H1 (cell line): ENCODE measurements at regions not wholly inside any gene's neighbourhood (a gene's known extent, or its start where the extent isn't known, plus 50 kb on each side); places are given as distances from the start of the nearest gene placed in this dataset.

Experiments
- CTCF ChIA-PET: fragments of 300-600 bp; sonication (Branson Sonifier 250); formaldehyde crosslinking; loops from one replicate; lab custom pipeline; 2021; ENCODE audit not compliant: partially characterized antibody; lab: Charles Lee
- POLR2A ChIA-PET: fragments of 300-600 bp; sonication (Branson Sonifier 250); formaldehyde crosslinking; loops from one replicate; lab custom pipeline; 2021; ENCODE audit warnings: inconsistent platforms; ENCODE audit not compliant: partially characterized antibody; lab: Charles Lee
- DNase-seq, 2 experiments: peaks; one replicate each; pipeline versions ENCODE4 v3.0.0 to v3.0.0-alpha.2; 2010 to 2022; ENCODE audit warnings: low spot score in 2 of 2, low read depth in 1 of 2, mixed read lengths in 1 of 2
- FAIRE-seq: peaks from 2 replicates; lab custom pipeline; 2011; peaks lifted over from hg19 to GRCh38; lab: Jason Lieb, UNC
- H2AFZ ChIP-seq: 2 replicates; pipeline ENCODE4 v1.8.1; 2012; ENCODE audit warnings: low read length, inconsistent platforms
- H2AK5ac ChIP-seq: 2 replicates; pipeline ENCODE4 v1.6.1; 2013; ENCODE audit warnings: low read depth, low read length
- H2BK120ac ChIP-seq: replicated peaks from 2 replicates; pipeline ENCODE3; 2013; ENCODE audit warnings: low read depth, low read length, inconsistent platforms
- H2BK12ac ChIP-seq: 2 replicates; pipeline ENCODE4 v1.6.1; 2013; ENCODE audit warnings: low read depth, low read length
- H2BK15ac ChIP-seq: 2 replicates; pipeline ENCODE4 v1.6.1; 2013; ENCODE audit warnings: low read length
- H2BK20ac ChIP-seq: 2 replicates; pipeline ENCODE4 v1.6.1; 2013; ENCODE audit warnings: low read length
- H2BK5ac ChIP-seq: 2 replicates; pipeline ENCODE4 v1.6.1; 2013; ENCODE audit warnings: low read depth, low read length
- H3K14ac ChIP-seq: 2 replicates; pipeline ENCODE4 v1.6.1; 2013; ENCODE audit warnings: inconsistent platforms; ENCODE audit not compliant: insufficient read length
- H3K18ac ChIP-seq: 2 replicates; pipeline ENCODE4 v1.6.1; 2013; ENCODE audit warnings: low read length; ENCODE audit errors: extremely low read depth
- H3K23ac ChIP-seq: 2 replicates; pipeline ENCODE4 v1.6.1; 2013; ENCODE audit warnings: inconsistent platforms; ENCODE audit not compliant: insufficient read length
- H3K23me2 ChIP-seq: 2 replicates; pipeline ENCODE4 v1.6.1; 2013; ENCODE audit warnings: low read depth, low read length
- H3K27ac ChIP-seq: 2 replicates; pipeline ENCODE4 v1.6.1; 2011; ENCODE audit warnings: low read depth, low read length, inconsistent platforms
- H3K27me3 ChIP-seq, 4 experiments: replicated peaks in 1 of 4; 1 replicate in 1 of 4; 2 replicates in 3 of 4; pipeline versions ENCODE4 v1.6.1 to v1.8.1; 2011 to 2013; ENCODE audit warnings: low read length in 3 of 4, mild to moderate bottlenecking in 3 of 4, inconsistent platforms in 2 of 4, mixed read lengths in 2 of 4, moderate library complexity in 1 of 4; ENCODE audit not compliant: control insufficient read depth in 3 of 4, insufficient read depth in 3 of 4; ENCODE audit errors: extremely low read depth in 1 of 4
- H3K36me3 ChIP-seq, 4 experiments: 2 replicates each; pipeline versions ENCODE4 v1.6.1 to v1.8.1; 2011 to 2013; ENCODE audit warnings: mild to moderate bottlenecking in 4 of 4, low read length in 3 of 4, moderate library complexity in 2 of 4, control low read depth in 1 of 4, inconsistent platforms in 1 of 4; ENCODE audit not compliant: insufficient read depth in 4 of 4, control insufficient read depth in 2 of 4
- H3K4ac ChIP-seq: replicated peaks from 2 replicates; pipeline ENCODE3; 2013; ENCODE audit warnings: low read length, low read depth, mixed read lengths, inconsistent platforms; ENCODE audit not compliant: insufficient read length
- H3K4me1 ChIP-seq, 4 experiments: replicated peaks in 1 of 4; 1 replicate in 1 of 4; 2 replicates in 3 of 4; pipeline versions ENCODE4 v1.6.1 to v1.8.1; 2011 to 2013; ENCODE audit warnings: low read length in 3 of 4, inconsistent platforms in 2 of 4, mixed read lengths in 1 of 4; ENCODE audit not compliant: insufficient read depth in 4 of 4, control insufficient read depth in 3 of 4
- H3K4me2 ChIP-seq, 2 experiments: 2 replicates each; pipeline versions ENCODE4 v1.6.1 to v1.8.1; 2011 to 2013; ENCODE audit warnings: low read depth in 2 of 2, low read length in 2 of 2, control low read depth in 1 of 2, inconsistent platforms in 1 of 2, mild to moderate bottlenecking in 1 of 2; ENCODE audit not compliant: insufficient read depth in 1 of 2
- H3K4me3 ChIP-seq, 4 experiments: fragments of 200-600, 300-600 bp in 1 of 4; sonication (generic), shearing (Covaris generic), sonication (Bioruptor Twin) in 1 of 4; 2 replicates each; pipeline versions ENCODE4 v1.5.1 to v1.8.1; 2011 to 2016; ENCODE audit warnings: low read length in 4 of 4, low read depth in 3 of 4, control low read depth in 2 of 4, inconsistent platforms in 2 of 4, mild to moderate bottlenecking in 2 of 4, mixed read lengths in 1 of 4, moderate library complexity in 1 of 4; ENCODE audit not compliant: insufficient read depth in 2 of 4; ENCODE audit errors: extremely low read depth in 1 of 4
- H3K56ac ChIP-seq: replicated peaks from 2 replicates; pipeline ENCODE3; 2013; ENCODE audit warnings: low read depth, mild to moderate bottlenecking, mixed read lengths, low read length, inconsistent platforms; ENCODE audit not compliant: insufficient read length
- H3K79me1 ChIP-seq: 2 replicates; pipeline ENCODE4 v1.6.1; 2013; ENCODE audit warnings: low read depth, low read length, control low read depth
- H3K79me2 ChIP-seq, 2 experiments: 2 replicates each; pipeline versions ENCODE4 v1.6.1 to v1.8.1; 2012 to 2013; ENCODE audit warnings: low read length in 2 of 2, mild to moderate bottlenecking in 2 of 2, inconsistent platforms in 1 of 2; ENCODE audit not compliant: insufficient read depth in 2 of 2, control insufficient read depth in 1 of 2
- H3K9ac ChIP-seq, 4 experiments: replicated peaks in 1 of 4; 1 replicate in 1 of 4; 2 replicates in 3 of 4; pipeline versions ENCODE4 v1.6.1 to v1.8.1; 2011 to 2013; ENCODE audit warnings: low read depth in 3 of 4, low read length in 3 of 4, control low read depth in 2 of 4, mild to moderate bottlenecking in 2 of 4, moderate library complexity in 2 of 4, inconsistent platforms in 1 of 4; ENCODE audit errors: extremely low read depth in 1 of 4
- H3K9me3 ChIP-seq, 2 experiments: 2 replicates each; pipeline versions ENCODE4 v1.6.1 to v1.8.1; 2012 to 2013; ENCODE audit warnings: mild to moderate bottlenecking in 2 of 2, moderate library complexity in 2 of 2, control low read depth in 1 of 2, inconsistent platforms in 1 of 2, low read depth in 1 of 2, low read length in 1 of 2, mixed read lengths in 1 of 2; ENCODE audit not compliant: insufficient read depth in 2 of 2
- H4K20me1 ChIP-seq, 2 experiments: replicated peaks in 1 of 2; 2 replicates each; pipeline versions ENCODE3 to v1.8.1; 2011 to 2013; ENCODE audit warnings: inconsistent platforms in 2 of 2, low read length in 2 of 2, mild to moderate bottlenecking in 1 of 2; ENCODE audit not compliant: insufficient read depth in 2 of 2, control insufficient read depth in 1 of 2
- H4K5ac ChIP-seq: 2 replicates; pipeline ENCODE4 v1.6.1; 2013; ENCODE audit warnings: low read length, low read depth, mixed read lengths, inconsistent platforms; ENCODE audit not compliant: insufficient read length
- H4K8ac ChIP-seq: 2 replicates; pipeline ENCODE4 v1.8.0; 2013; ENCODE audit warnings: mild to moderate bottlenecking, moderate library complexity, low read length, inconsistent platforms; ENCODE audit not compliant: insufficient read depth; ENCODE audit errors: extremely low read depth
- H4K91ac ChIP-seq: replicated peaks from 2 replicates; pipeline ENCODE3; 2013; ENCODE audit warnings: low read length, mixed read lengths, inconsistent platforms; ENCODE audit not compliant: insufficient read length
- EZH2 ChIP-seq: fragments of 200-600 bp; sonication (generic); IDR thresholded peaks from 2 replicates; pipeline ENCODE4 v1.7.1; 2012; ENCODE audit warnings: low read depth, mild to moderate bottlenecking, moderate library complexity, low read length, inconsistent platforms; ENCODE audit not compliant: severe bottlenecking
- GTF2F1 ChIP-seq: IDR thresholded peaks from 2 replicates; pipeline ENCODE4 v1.6.1; 2012; ENCODE audit warnings: low read depth, low read length, improper control_type of control experiment, borderline replicate concordance
- JUN ChIP-seq: IDR thresholded peaks from 2 replicates; pipeline ENCODE4 v1.6.1; 2011; ENCODE audit warnings: low read depth, mild to moderate bottlenecking, improper control_type of control experiment, low read length
- RBBP5 ChIP-seq: IDR thresholded peaks from 2 replicates; pipeline ENCODE4 v1.7.1; 2012; ENCODE audit warnings: low read depth, mild to moderate bottlenecking, inconsistent platforms, low read length, moderate library complexity, borderline replicate concordance
- SIRT6 ChIP-seq: IDR thresholded peaks from one replicate; pipeline ENCODE4 v1.7.1; 2012; ENCODE audit warnings: low read length, inconsistent platforms
- SP1 ChIP-seq: IDR thresholded peaks from 2 replicates; pipeline ENCODE4 v1.6.1; 2011; ENCODE audit warnings: low read depth, low read length
- SUZ12 ChIP-seq: fragments of 200-600 bp; sonication (generic); IDR thresholded peaks from 2 replicates; pipeline ENCODE4 v1.6.1; 2012; ENCODE audit warnings: mild to moderate bottlenecking, inconsistent platforms, low read length, moderate library complexity, mixed read lengths
- TAF7 ChIP-seq: optimal IDR thresholded peaks from 2 replicates; pipeline ENCODE3; 2011; ENCODE audit warnings: low read depth, mild to moderate bottlenecking, inconsistent platforms, low read length, moderate library complexity, borderline replicate concordance
- WGBS, 2 experiments: shearing (Covaris generic) in 1 of 2; methylation state at CpG; one replicate each; pipeline versions ENCODE4 v1.1.6 to v1.1.7; 2013 to 2015; ENCODE audit warnings: low lambda C conversion rate in 2 of 2, mixed read lengths in 2 of 2, inconsistent platforms in 1 of 2, low coverage in 1 of 2, missing lambda C conversion rate in 1 of 2; ENCODE audit not compliant: insufficient replicate concordance in 2 of 2, insufficient coverage in 1 of 2, insufficient read length in 1 of 2; ENCODE audit errors: extremely low coverage in 1 of 2, missing lambda C conversion rate in 1 of 2; 5-methylcytosine and 5-hydroxymethylcytosine counted together

DNA sequence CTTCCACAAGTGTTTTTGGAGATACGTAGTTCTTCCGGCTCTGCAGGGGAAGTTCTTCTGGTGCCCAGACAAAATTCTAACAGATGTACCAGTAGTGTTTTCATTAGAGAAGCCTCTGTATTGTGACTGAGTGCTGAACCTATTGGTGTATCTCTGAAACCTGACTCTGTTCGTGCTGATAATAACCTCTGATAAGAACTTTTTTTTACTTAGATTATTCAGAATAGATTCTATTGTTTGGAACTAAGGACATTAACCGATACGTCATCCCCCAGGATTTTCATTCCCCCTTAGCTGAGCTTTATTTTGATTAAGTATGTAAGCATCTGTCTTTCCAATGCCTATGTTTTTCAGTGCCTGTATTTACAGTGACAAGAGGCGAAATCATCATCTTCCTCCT is 362.9 kb downstream of the PDGFC start:
- WGBS, 2 experiments = 56% methylated on average over 6 of the region's 6 CpGs; no CpG with 5 or more reads in 1 of the 2 experiments
- Histone ChIP-seq H2BK120ac (no peak overlapping the region), H3K27ac (no peak overlapping the region), H4K5ac (no peak overlapping the region), H3K23ac (no peak overlapping the region), H3K18ac (no peak overlapping the region), H3K79me1 (no peaks in the 10 kb centered on the region), H3K4ac (no peak overlapping the region), H3K9ac (no peak overlapping the region), H2BK20ac (no peak overlapping the region), H3K79me2 (no peaks in the 10 kb centered on the region), H2AK5ac (no peak overlapping the region), H4K20me1 (no peaks in the 10 kb centered on the region), H4K8ac (no peak overlapping the region), H2AFZ (no peak overlapping the region), H2BK5ac (no peak overlapping the region), H3K23me2 (no peaks in the 10 kb centered on the region), H3K14ac (no peak overlapping the region), H2BK15ac (no peak overlapping the region), H3K56ac (no peak overlapping the region), H3K9me3 (no peaks in the 10 kb centered on the region), H3K4me2 (no peak overlapping the region), H3K36me3 (no peaks in the 10 kb centered on the region), H2BK12ac (no peak overlapping the region), H4K91ac (no peak overlapping the region), H3K4me3 (no peak overlapping the region), H3K4me1 (no peaks in the 10 kb centered on the region), H3K27me3 (no peaks in the 10 kb centered on the region)
- ChIA-PET POLR2A (no interaction called here), CTCF (no interaction called here)
- FAIRE-seq (no peak), DNase-seq (no peak)
- no peak for TF ChIP-seq SUZ12
- no peak for TF ChIP-seq RBBP5
- no peak for TF ChIP-seq EZH2
- no peak for TF ChIP-seq SIRT6
- no peak for TF ChIP-seq SP1
- TF ChIP-seq GTF2F1 = no peak
- no peak for TF ChIP-seq JUN
- TF ChIP-seq TAF7 = no peak
- TF ChIP-seq, all 59 proteins: peak for 0
